ENCODE measurements at regions not wholly inside any gene's neighbourhood (a gene's known extent, or its start where the extent isn't known, plus 50 kb on each side); places are given as distances from the start of the nearest gene placed in this dataset.

GRCh38 chr7:9856668-9857067 lies 1117.0 kb upstream of the PHF14 start:
- DNase-seq (ENCODE audit: low read depth in 2 of 2), result no peak

- no peak for DNase-seq (ENCODE audit: low read depth in 2 of 2)
Measured at GRCh38 chr7:9863545-9863944, 1110.1 kb upstream of the PHF14 start.

- no peak for DNase-seq (ENCODE audit: low read depth in 2 of 2)
Measured at GRCh38 chr7:9869151-9869550, 1104.5 kb upstream of the PHF14 start.

GRCh38 chr7:9869566-9869965 lies 1104.1 kb upstream of the PHF14 start:
- DNase-seq (ENCODE audit: low read depth in 2 of 2), result no peak

GRCh38 chr7:9870674-9871073 lies 1103.0 kb upstream of the PHF14 start:
- no peak for DNase-seq (ENCODE audit: low read depth in 2 of 2)

- no peak for DNase-seq (ENCODE audit: low read depth in 2 of 2)
Measured at GRCh38 chr7:9874182-9874581, 1099.5 kb upstream of the PHF14 start.

- DNase-seq (ENCODE audit: low read depth in 2 of 2), result no peak
Measured at GRCh38 chr7:9876053-9876452, 1097.6 kb upstream of the PHF14 start.

GRCh38 chr7:9889554-9889953 lies 1084.1 kb upstream of the PHF14 start:
- no peak for DNase-seq (ENCODE audit: low read depth in 2 of 2)

- no peak for DNase-seq (ENCODE audit: low read depth in 2 of 2)
Measured at GRCh38 chr7:9890092-9890491, 1083.6 kb upstream of the PHF14 start.

GRCh38 chr7:9891056-9891455 lies 1082.6 kb upstream of the PHF14 start:
- no peak for DNase-seq (ENCODE audit: low read depth in 2 of 2)

GRCh38 chr7:9900339-9900738 lies 1073.3 kb upstream of the PHF14 start:
- DNase-seq (ENCODE audit: low read depth in 2 of 2), result no peak

GRCh38 chr7:9921326-9921725 lies 1052.3 kb upstream of the PHF14 start:
- DNase-seq (ENCODE audit: low read depth in 2 of 2), result no peak

- no peak for DNase-seq (ENCODE audit: low read depth in 2 of 2)
Measured at GRCh38 chr7:9937944-9938631, 1035.6 kb upstream of the PHF14 start.

GRCh38 chr7:9939176-9939575 lies 1034.5 kb upstream of the PHF14 start:
- DNase-seq (ENCODE audit: low read depth in 2 of 2), result no peak

- DNase-seq (ENCODE audit: low read depth in 2 of 2), result no peak
Measured at GRCh38 chr7:9945131-9945530, 1028.5 kb upstream of the PHF14 start.

GRCh38 chr7:9945857-9946256 lies 1027.8 kb upstream of the PHF14 start:
- no peak for DNase-seq (ENCODE audit: low read depth in 2 of 2)

- no peak for DNase-seq (ENCODE audit: low read depth in 2 of 2)
Measured at GRCh38 chr7:9955138-9955537, 1018.5 kb upstream of the PHF14 start.

- DNase-seq (ENCODE audit: low read depth in 2 of 2), result no peak
Measured at GRCh38 chr7:9958486-9958885, 1015.2 kb upstream of the PHF14 start.

GRCh38 chr7:9960460-9960859 lies 1013.2 kb upstream of the PHF14 start:
- no peak for DNase-seq (ENCODE audit: low read depth in 2 of 2)

GRCh38 chr7:9961161-9961922 lies 1012.3 kb upstream of the PHF14 start:
- DNase-seq (ENCODE audit: low read depth in 2 of 2), result no peak

GRCh38 chr7:9962742-9963141 lies 1010.9 kb upstream of the PHF14 start:
- no peak for DNase-seq (ENCODE audit: low read depth in 2 of 2)

GRCh38 chr7:9978106-9979064 lies 995.3 kb upstream of the PHF14 start:
- DNase-seq (ENCODE audit: low read depth in 2 of 2), result no peak

Data from stimulated activated CD4-positive, alpha-beta T cell treated with anti-CD3 and anti-CD28 coated beads, Interleukin-12 subunit alpha, Interleukin-12 subunit beta, amount 100 ng/mL, for 24 hours (primary cell).